Ishikawa (cell line): ENCODE measurements at regions not wholly inside any gene's neighbourhood (a gene's known extent, or its start where the extent isn't known, plus 50 kb on each side); places are given as distances from the start of the nearest gene placed in this dataset.

ENCODE experiments used
- CREB1 ChIP-seq: IDR thresholded peaks from 2 replicates; pipeline ENCODE4 v1.6.1; 2012; ENCODE audit warnings: low read depth
- RAD21 ChIP-seq: IDR thresholded peaks from 2 replicates; pipeline ENCODE4 v1.6.1; 2012; ENCODE audit warnings: low read depth
- TAF1 ChIP-seq: IDR thresholded peaks from 2 replicates; pipeline ENCODE4 v1.6.1; 2012; ENCODE audit warnings: low read depth, mild to moderate bottlenecking
- YY1 ChIP-seq: IDR thresholded peaks from 2 replicates; pipeline ENCODE4 v1.6.1; 2012; ENCODE audit warnings: low read depth
- TF ChIP-seq, protein P1 (sequence below): IDR thresholded peaks from 2 replicates; pipeline ENCODE4 v1.6.1; 2012; ENCODE audit warnings: low read depth, mild to moderate bottlenecking

DNA sequence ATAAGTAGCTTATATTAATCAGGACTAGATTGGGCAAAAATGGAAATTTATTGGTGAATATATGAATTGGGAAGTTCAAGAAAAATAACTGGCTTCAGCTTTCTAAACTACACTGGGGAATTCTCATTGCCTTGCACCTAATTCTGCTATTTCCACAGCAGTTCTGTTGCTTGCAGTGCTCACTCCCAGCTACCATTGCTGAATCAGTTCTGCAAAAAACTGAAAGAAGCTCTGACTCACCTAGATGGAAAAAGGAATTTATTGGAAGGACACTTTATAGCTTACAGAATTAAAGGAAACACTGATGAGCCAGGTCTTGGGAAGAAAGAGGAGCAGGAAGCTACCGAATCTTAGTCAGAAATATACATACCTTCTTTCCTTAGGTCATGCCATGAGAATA lies 60.3 kb upstream of the ACVR1 start:
- TF ChIP-seq RAD21 (no peak), YY1 (no peak), TAF1 (no peak), CREB1 (no peak)
- TF ChIP-seq, protein P1, sequence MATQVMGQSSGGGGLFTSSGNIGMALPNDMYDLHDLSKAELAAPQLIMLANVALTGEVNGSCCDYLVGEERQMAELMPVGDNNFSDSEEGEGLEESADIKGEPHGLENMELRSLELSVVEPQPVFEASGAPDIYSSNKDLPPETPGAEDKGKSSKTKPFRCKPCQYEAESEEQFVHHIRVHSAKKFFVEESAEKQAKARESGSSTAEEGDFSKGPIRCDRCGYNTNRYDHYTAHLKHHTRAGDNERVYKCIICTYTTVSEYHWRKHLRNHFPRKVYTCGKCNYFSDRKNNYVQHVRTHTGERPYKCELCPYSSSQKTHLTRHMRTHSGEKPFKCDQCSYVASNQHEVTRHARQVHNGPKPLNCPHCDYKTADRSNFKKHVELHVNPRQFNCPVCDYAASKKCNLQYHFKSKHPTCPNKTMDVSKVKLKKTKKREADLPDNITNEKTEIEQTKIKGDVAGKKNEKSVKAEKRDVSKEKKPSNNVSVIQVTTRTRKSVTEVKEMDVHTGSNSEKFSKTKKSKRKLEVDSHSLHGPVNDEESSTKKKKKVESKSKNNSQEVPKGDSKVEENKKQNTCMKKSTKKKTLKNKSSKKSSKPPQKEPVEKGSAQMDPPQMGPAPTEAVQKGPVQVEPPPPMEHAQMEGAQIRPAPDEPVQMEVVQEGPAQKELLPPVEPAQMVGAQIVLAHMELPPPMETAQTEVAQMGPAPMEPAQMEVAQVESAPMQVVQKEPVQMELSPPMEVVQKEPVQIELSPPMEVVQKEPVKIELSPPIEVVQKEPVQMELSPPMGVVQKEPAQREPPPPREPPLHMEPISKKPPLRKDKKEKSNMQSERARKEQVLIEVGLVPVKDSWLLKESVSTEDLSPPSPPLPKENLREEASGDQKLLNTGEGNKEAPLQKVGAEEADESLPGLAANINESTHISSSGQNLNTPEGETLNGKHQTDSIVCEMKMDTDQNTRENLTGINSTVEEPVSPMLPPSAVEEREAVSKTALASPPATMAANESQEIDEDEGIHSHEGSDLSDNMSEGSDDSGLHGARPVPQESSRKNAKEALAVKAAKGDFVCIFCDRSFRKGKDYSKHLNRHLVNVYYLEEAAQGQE, result no peak
